ENCODE measurements at regions not wholly inside any gene's neighbourhood (a gene's known extent, or its start where the extent isn't known, plus 50 kb on each side); places are given as distances from the start of the nearest gene placed in this dataset.
"Not testable (repeated sequence)": the region's sequence is repeated elsewhere in the genome, so short reads cannot be mapped to it uniquely, and the experiment has no call there.

- no peak for DNase-seq
Observed at GRCh38 chr4:12140864-12141263, 712.2 kb upstream of the HS3ST1 start.

DNA sequence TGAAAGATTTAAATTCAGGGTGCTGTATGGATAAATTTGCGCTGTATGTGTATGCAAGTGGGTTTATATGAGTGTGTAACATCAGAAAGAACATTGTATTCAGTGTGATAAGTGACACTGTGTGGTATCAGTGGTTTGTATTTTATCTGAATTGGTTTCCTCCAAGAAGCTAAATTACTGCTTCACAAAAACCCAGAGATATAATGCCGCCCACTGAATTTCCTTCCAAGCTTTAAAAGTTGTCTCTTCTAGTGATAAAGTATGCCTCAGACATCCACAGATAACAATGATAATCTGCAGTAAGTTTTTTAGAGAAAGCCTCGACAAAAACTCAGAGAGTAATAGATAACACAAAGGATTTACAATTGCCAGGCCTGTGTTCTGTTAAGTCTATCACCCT, 710.6 kb upstream of the HS3ST1 start:
- DNase-seq = no peak

- no peak for DNase-seq
Observed at GRCh38 chr4:12138488-12138887, 709.8 kb upstream of the HS3ST1 start.

GRCh38 chr4:12137575-12137974, 708.9 kb upstream of the HS3ST1 start:
- no peak for DNase-seq

- DNase-seq = no peak
Observed at GRCh38 chr4:12126474-12126873, 697.8 kb upstream of the HS3ST1 start.

GRCh38 chr4:12124138-12124537, 695.4 kb upstream of the HS3ST1 start:
- no peak for DNase-seq

- DNase-seq = no peak
Observed at GRCh38 chr4:12123707-12124106, 695.0 kb upstream of the HS3ST1 start.

- DNase-seq = no peak
Observed at GRCh38 chr4:12122316-12122715, 693.6 kb upstream of the HS3ST1 start.

DNA sequence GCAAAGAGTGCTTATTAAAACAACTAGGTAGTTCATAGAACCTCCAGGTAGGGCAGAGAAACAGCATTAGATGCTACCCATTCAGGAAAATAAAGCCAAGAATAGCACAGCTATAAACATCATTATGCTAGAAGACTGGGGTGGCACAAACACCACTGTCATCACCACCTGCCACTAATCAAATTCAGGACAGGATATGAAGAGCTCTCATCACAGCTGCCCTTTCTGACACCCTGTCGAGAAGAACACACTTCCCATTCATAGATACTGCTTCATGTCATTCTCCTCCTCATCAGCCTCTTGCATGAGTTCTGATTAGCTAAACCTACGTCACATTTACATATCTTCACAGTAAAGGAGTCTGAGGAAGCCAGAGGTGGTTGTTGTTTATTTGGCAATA, 692.3 kb upstream of the HS3ST1 start:
- no peak for DNase-seq

- no peak for DNase-seq
Observed at GRCh38 chr4:12118651-12119213, 690.0 kb upstream of the HS3ST1 start.

DNA sequence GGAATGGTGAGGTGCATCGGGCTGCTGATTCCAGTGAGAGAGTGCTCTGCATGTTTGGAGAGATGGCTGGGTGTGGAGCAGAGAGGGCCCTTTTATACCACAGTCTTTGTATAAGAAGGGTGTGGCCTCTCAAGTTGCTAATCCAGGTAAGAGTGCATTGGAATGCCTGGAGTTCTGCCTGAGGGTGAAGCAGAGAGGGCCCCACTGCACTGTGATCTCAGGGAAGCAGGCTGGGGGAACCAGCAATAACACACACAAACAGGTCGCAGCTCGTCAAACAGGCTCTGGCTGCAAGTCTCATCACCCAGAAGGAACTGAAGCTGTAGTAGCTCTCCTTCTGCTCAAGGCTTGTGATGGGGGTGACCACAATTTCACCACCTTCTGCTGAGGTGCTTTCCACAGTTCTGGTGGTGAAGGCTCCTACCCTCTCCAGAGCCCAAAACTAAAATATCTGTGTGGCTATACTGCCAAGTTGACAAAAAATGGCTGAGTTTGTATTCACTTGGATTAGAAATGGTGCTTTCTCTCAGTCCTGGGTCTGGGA, 687.4 kb upstream of the HS3ST1 start:
- DNase-seq = no peak

DNA sequence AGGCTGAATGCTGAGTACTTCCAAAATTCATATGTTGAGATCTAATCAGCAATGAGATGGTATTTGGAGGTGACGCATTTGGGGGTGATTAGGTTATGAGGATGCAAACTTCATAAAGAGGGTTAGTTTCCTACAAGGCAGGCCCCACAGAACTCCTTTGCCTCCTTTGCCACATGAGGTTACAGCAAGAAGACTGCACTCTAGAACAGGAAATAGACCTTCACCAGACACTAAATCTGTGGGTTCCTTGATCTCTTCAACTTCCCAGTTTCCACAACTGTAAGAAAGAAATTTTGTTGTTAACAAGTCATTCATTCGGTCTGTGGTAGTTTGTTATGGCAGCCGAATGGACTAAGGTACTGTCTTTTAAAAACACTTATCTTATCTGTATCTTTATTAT, 681.9 kb upstream of the HS3ST1 start:
- DNase-seq = no peak

- DNase-seq = not testable (repeated sequence)
Observed at GRCh38 chr4:12109056-12109455, 680.4 kb upstream of the HS3ST1 start.

DNA sequence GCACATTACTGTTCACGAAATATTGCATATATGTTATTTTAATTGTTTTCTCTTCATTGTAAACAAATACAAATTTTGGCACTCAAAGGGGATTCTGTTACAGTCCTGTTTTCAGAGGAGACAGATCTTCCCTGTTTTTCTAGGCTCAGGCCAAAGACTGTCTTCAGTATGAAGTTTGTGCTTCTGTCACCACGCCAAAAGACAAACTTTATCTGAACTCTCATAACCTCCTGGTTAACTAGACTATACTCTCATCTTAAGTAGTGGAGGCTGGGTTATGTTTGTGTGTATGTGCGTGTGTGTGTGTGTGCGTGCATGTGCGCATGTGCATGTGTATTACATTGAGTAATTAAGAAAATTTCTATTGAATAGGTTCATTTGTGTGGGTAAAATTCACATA, 676.8 kb upstream of the HS3ST1 start:
- DNase-seq = no peak

DNA sequence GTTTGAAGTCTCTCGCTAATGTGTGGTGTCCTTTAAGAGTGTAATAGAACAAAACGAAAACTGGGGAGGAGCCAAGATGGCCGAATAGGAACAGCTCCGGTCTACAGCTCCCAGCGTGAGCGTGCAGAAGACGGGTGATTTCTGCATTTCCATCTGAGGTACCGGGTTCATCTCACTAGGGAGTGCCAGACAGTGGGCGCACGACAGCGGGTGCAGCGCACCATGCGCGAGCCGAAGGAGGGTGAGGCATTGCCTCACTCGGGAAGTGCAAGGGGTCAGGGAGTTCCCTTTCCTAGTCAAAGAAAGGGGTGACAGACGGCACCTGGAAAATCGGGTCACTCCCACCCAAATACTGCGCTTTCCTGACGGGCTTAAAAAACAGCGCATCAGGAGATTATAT, 661.2 kb upstream of the HS3ST1 start:
- not testable (repeated sequence) for DNase-seq

GRCh38 chr4:12084690-12085089, 656.0 kb upstream of the HS3ST1 start:
- DNase-seq = no peak

GRCh38 chr4:12071316-12071715, 642.6 kb upstream of the HS3ST1 start:
- no peak for DNase-seq

DNA sequence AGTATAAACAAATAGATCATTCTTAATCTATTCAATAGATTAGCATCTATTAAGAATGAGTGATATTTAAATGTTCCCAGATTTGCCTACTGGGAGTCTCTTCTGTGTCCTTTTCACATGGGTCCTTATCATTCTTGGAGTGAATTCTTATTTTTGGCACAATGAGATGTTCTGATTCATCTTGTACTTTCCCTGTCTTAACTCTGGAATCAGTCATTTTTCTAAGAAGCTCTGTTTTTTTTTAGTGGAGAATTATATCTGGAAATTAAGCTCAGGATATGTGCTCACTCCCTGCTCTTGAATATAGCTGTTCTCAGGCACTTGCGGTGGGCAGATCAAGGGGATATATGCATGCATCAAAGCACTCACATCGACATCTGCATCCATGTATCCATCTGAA, 625.3 kb upstream of the HS3ST1 start:
- DNase-seq = no peak

DNA sequence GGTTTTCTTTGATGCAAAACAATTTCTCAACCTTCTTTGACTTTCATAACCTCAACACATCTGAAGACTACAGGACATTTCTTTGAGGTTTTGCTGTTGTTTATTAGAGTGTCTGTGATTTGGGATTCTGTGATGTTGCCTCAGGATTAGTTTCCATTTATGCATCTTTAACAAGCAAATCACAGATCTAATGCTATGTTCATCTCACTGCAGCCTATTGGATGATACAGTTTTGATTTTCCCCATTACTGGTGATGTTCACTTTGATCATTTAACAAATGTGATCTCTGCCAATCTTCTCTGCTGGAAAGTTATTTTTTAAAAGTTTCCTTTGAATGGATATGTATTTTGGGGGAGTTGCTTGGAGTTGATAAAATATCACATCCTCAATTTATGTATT, 624.9 kb upstream of the HS3ST1 start:
- no peak for DNase-seq

DNA sequence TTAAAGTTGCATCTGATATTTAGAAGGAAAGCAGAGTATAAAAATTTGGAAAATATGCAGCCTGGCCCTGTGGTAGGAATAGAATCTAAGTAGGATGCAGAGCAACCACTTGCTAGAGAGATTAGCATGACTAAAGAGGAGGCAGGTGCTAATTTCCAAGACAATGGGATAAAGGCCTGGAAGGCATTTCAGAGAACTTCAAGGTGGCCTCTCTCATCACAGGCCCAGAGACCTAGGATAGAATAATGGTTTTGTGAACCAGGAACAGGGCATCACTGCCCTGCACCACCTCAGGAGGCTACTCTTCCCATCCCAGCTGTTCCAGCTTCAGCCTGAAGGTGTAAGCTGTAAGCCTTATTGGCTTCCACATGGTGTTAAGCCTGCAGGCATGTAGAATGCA, 621.7 kb upstream of the HS3ST1 start:
- DNase-seq = no peak

- DNase-seq = no peak
Observed at GRCh38 chr4:12042818-12043217, 614.1 kb upstream of the HS3ST1 start.

DNA sequence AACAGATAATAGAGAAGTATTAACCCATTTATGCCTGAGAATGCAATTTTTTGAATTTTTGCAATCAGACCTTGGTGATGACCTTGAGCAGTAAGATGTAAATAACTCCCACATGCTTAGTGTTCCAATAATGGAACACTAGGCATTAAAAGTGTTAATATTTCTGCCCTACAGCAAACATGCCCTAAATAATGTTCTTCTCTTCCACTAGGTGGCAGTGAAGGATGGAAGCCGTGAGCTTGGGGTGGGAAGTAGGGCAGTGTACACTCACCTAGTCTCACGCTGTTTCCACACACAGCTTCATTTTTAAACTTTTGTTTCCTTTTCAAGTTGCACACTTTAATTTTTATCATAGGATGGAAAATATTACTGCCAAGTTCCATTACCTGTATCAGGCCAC, 613.1 kb upstream of the HS3ST1 start:
- DNase-seq = no peak

DNA sequence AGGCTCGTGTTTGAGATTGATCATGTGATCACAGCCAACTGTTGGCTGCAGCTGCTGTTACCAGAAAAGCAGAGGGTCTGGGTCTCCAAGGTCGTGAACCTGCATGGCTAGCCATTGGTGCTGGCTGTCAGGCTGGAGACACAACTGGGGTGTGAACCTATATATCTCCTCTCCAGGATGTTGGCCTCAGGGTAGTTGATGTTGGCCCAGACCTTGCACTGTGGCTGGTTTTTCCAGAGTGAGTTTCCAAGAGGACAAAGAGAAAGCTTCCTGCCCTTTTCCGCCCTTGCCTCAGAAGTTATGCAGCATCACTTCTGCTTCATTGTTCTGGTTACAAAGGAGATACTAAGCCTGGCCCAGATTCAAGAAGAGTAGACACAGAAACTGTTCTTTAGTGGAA, 607.8 kb upstream of the HS3ST1 start:
- no peak for DNase-seq

DNA sequence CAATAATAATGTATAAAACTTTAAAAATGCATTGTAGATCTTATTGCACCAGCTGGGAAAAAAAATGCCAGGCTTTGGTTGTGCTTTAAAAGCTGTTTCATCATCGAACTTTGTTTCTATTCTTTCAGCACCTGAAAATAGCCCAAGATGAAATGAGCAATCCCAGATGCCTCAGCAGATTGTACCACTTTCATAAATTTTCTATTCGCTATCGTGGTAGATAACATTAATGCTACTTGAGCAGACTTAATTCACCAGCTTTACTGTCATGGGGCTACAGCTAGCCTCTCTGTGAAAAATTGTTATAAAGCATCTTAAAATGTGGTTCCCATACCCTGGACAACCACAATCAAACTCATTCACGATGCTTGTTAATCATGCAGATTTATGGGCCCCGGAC, 599.6 kb upstream of the HS3ST1 start:
- DNase-seq = no peak

DNA sequence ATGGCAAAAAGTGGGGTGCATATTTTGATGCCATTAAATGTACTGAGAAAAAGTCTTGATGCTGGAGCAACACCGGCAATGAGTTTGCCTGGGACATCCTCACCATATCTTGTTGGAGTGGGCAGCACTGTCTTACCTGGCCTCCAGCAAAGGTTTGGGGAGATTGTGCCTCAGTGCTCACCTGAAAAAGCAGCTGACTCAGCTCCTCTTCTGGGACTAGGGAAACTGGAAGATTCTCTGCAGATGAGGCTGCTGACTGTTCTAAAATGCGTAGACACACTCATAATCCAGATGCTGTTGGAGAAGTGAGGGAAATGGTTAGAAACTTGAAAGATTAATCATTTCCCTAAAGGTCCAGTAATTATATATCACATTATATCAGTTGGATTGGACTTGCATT, 593.7 kb upstream of the HS3ST1 start:
- DNase-seq = no peak

GRCh38 chr4:12016729-12017128, 588.0 kb upstream of the HS3ST1 start:
- no peak for DNase-seq

Measured in activated CD8-positive, alpha-beta memory T cell treated with anti-CD3 and anti-CD28 coated beads, Interleukin-2, amount 50 U/mL, for 4 hours (primary cell).